ENCODE measurements at regions not wholly inside any gene's neighbourhood (a gene's known extent, or its start where the extent isn't known, plus 50 kb on each side); places are given as distances from the start of the nearest gene placed in this dataset.

DNA sequence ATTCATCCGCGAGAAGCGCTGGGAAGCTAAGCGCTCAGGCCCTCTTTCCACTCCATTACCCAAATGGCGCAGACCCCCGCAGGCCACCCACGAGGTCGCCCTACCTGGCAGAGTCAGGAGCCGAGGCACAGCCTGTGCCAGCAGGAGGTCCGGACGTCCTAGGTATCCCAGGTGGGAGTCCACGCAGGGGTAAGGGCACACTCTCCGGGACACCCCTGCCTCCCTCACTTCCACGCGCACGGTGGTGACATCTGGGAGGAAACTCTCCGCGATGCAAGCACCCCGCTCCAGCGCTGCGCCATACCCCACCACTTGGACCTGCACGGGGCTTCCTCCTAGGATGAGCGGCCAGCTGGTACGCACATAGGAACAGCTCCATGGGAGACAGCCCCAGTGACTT is 95.1 kb upstream of the ARHGEF7 start:
- ChIA-PET CTCF (ENCODE audit: partially characterized antibody) (interaction anchor here (1.2 to 1.3 kb wide), 2 partner anchors 47 to 63 kb away, joined by 4 read pairs; no protein-coding TSS in a partner anchor), POLR2A (ENCODE audit: partially characterized antibody) (no interaction called here)
- WGBS, 2 experiments (ENCODE audit: extremely low coverage in 1 of 2, insufficient coverage in 1 of 2, insufficient read length in 1 of 2, insufficient replicate concordance in 2 of 2, low coverage in 1 of 2, low lambda C conversion rate in 2 of 2, missing lambda C conversion rate in 1 of 2) = 92% methylated on average over 24 of the region's 24 CpGs; no CpG with 5 or more reads in 1 of the 2 experiments
- TF ChIP-seq TCF12 (IDR thresholded peaks at IDR 0.05; ENCODE audit: low read depth, low read length) (no peak), SAP30 (IDR thresholded peaks at IDR 0.05; ENCODE audit: insufficient read depth, insufficient replicate concordance, low read length) (no peak), EP300 (IDR thresholded peaks at IDR 0.05; ENCODE audit: borderline replicate concordance in 1 of 2, low read depth in 2 of 2, low read length in 2 of 2) (no peak), ZNF274 (IDR thresholded peaks at IDR 0.05; ENCODE audit: borderline replicate concordance, extremely low read depth, low read length) (no peak), YY1 (IDR thresholded peaks at IDR 0.05; ENCODE audit: low read depth, low read length) (no peak), SRF (IDR thresholded peaks at IDR 0.05; ENCODE audit: low read depth, low read length) (no peak), POLR2AphosphoS5 (IDR thresholded peaks at IDR 0.05; ENCODE audit: low read depth, low read length) (no peak), CREB1 (IDR thresholded peaks at IDR 0.05) (no peak), RBBP5 (IDR thresholded peaks at IDR 0.05; ENCODE audit: borderline replicate concordance, low read depth, low read length) (no peak), RNF2 (IDR thresholded peaks at IDR 0.05; ENCODE audit: borderline replicate concordance, low read depth, low read length, missing control alignments, poor library complexity, severe bottlenecking) (no peak), TBP (IDR thresholded peaks at IDR 0.05; ENCODE audit: low read depth, low read length) (no peak), CEBPB (IDR thresholded peaks at IDR 0.05; ENCODE audit: low read depth, low read length) (no peak), FOSL1 (IDR thresholded peaks at IDR 0.05; ENCODE audit: insufficient read depth, low read depth, low read length) (no peak)
- TF ChIP-seq, protein P1, sequence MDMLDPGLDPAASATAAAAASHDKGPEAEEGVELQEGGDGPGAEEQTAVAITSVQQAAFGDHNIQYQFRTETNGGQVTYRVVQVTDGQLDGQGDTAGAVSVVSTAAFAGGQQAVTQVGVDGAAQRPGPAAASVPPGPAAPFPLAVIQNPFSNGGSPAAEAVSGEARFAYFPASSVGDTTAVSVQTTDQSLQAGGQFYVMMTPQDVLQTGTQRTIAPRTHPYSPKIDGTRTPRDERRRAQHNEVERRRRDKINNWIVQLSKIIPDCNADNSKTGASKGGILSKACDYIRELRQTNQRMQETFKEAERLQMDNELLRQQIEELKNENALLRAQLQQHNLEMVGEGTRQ (IDR thresholded peaks at IDR 0.05; ENCODE audit: low read length) = no peak
- no peak overlapping the region for H4K91ac ChIP-seq (replicated peaks; ENCODE audit: insufficient read length, low read length)
- no peak for DNase-seq (ENCODE audit: low read depth in 1 of 2, low spot score in 2 of 2)
- H3K9ac ChIP-seq (replicated peaks in 1 of 4; ENCODE audit: extremely low read depth in 1 of 4, low read depth in 3 of 4, low read length in 3 of 4) = no peak overlapping the region
- no peak overlapping the region for H2BK5ac ChIP-seq (ENCODE audit: low read depth, low read length)
- H3K9me3 ChIP-seq (ENCODE audit: insufficient read depth in 2 of 2, low read depth in 1 of 2, low read length in 1 of 2) = peaks cover 10 to 14% of the 10 kb centered on the region in 2 experiments; a peak in 3 of 4 replicates
- no peaks in the 10 kb centered on the region for H3K36me3 ChIP-seq (ENCODE audit: control insufficient read depth in 2 of 4, insufficient read depth in 4 of 4, low read length in 3 of 4)
- H3K56ac ChIP-seq (replicated peaks; ENCODE audit: insufficient read length, low read depth, low read length) = no peak overlapping the region
- no peak overlapping the region for H3K23ac ChIP-seq (ENCODE audit: insufficient read length)
- no peaks in the 10 kb centered on the region for H3K79me1 ChIP-seq (ENCODE audit: low read depth, low read length)
- H4K8ac ChIP-seq (ENCODE audit: extremely low read depth, insufficient read depth, low read length) = no peak overlapping the region
- FAIRE-seq = no peak
- H3K4me2 ChIP-seq (ENCODE audit: insufficient read depth in 1 of 2, low read depth in 2 of 2, low read length in 2 of 2) = no peak overlapping the region
- no peak overlapping the region for H3K4me3 ChIP-seq (ENCODE audit: extremely low read depth in 1 of 4, insufficient read depth in 2 of 4, low read depth in 3 of 4, low read length in 4 of 4)
- no peaks in the 10 kb centered on the region for H3K27me3 ChIP-seq (replicated peaks in 1 of 4; ENCODE audit: control insufficient read depth in 3 of 4, extremely low read depth in 1 of 4, insufficient read depth in 3 of 4, low read length in 3 of 4)
- H2AFZ ChIP-seq (ENCODE audit: low read length) = no peak overlapping the region
- H2BK15ac ChIP-seq (ENCODE audit: low read length) = no peak overlapping the region
- no peak overlapping the region for H2BK20ac ChIP-seq (ENCODE audit: low read length)
- no peaks in the 10 kb centered on the region for H3K4me1 ChIP-seq (replicated peaks in 1 of 4; ENCODE audit: control insufficient read depth in 3 of 4, insufficient read depth in 4 of 4, low read length in 3 of 4)
- no peak overlapping the region for H2AK5ac ChIP-seq (ENCODE audit: low read depth, low read length)
- H2BK12ac ChIP-seq (ENCODE audit: low read depth, low read length) = no peak overlapping the region
- H2BK120ac ChIP-seq (replicated peaks; ENCODE audit: low read depth, low read length) = no peak overlapping the region
- no peaks in the 10 kb centered on the region for H4K20me1 ChIP-seq (replicated peaks in 1 of 2; ENCODE audit: control insufficient read depth in 1 of 2, insufficient read depth in 2 of 2, low read length in 2 of 2)
- no peaks in the 10 kb centered on the region for H3K79me2 ChIP-seq (ENCODE audit: control insufficient read depth in 1 of 2, insufficient read depth in 2 of 2, low read length in 2 of 2)
- no peaks in the 10 kb centered on the region for H3K23me2 ChIP-seq (ENCODE audit: low read depth, low read length)
- no peak overlapping the region for H3K18ac ChIP-seq (ENCODE audit: extremely low read depth, low read length)
- no peak overlapping the region for H3K27ac ChIP-seq (ENCODE audit: low read depth, low read length)
- H4K5ac ChIP-seq (ENCODE audit: insufficient read length, low read depth, low read length) = no peak overlapping the region
- H3K14ac ChIP-seq (ENCODE audit: insufficient read length) = no peak overlapping the region
- H3K4ac ChIP-seq (replicated peaks; ENCODE audit: insufficient read length, low read depth, low read length) = no peak overlapping the region

Data from H1 (cell line).